IMR-90 (cell line): ENCODE measurements at regions not wholly inside any gene's neighbourhood (a gene's known extent, or its start where the extent isn't known, plus 50 kb on each side); places are given as distances from the start of the nearest gene placed in this dataset.

ENCODE experiments used
- ATAC-seq: fragments of 200-7000 bp; cut with Tn5 transposase; 2 replicates; pipeline ENCODE4 v1.9.1; 2020; ENCODE audit warnings: low read depth, mild to moderate bottlenecking, moderate library complexity
- BruUV-seq: library from RNA; stranded (reverse); fragments of 400-500 nt; replicated peaks from 2 replicates; lab custom pipeline; 2021; lab: Mats Ljungman, UMichigan
- CTCF ChIA-PET: fragments of 300-600 bp; formaldehyde crosslinking; extraction: SDS; loops from one replicate; lab custom pipeline; 2021; ENCODE audit warnings: antibody characterized with exemption; lab: Yijun Ruan, JAX
- POLR2A ChIA-PET: fragments of 300-600 bp; sonication (Branson Sonifier 250); formaldehyde crosslinking; loops from one replicate; lab custom pipeline; 2022; ENCODE audit warnings: antibody characterized with exemption; ENCODE audit not compliant: unreplicated experiment; lab: Charles Lee
- DNase-seq: peaks from one replicate; pipeline ENCODE4 v3.0.0; 2013
- H2AFZ ChIP-seq: replicated peaks from 2 replicates; pipeline ENCODE3; 2013; ENCODE audit warnings: low read length, mild to moderate bottlenecking; ENCODE audit not compliant: poor library complexity
- H2AK5ac ChIP-seq: 2 replicates; pipeline ENCODE4 v1.6.1; 2013; ENCODE audit warnings: low read depth, low read length, inconsistent platforms
- H2AK9ac ChIP-seq: replicated peaks from 2 replicates; pipeline ENCODE3; 2013; ENCODE audit warnings: mild to moderate bottlenecking, low read depth, low read length, moderate library complexity; ENCODE audit not compliant: poor library complexity
- H2BK120ac ChIP-seq: 2 replicates; pipeline ENCODE4 v1.6.1; 2013; ENCODE audit warnings: low read depth, low read length, inconsistent platforms
- H2BK15ac ChIP-seq: 3 replicates; pipeline ENCODE4 v1.6.1; 2013; ENCODE audit warnings: low read depth, low read length, inconsistent platforms
- H2BK20ac ChIP-seq: 2 replicates; pipeline ENCODE4 v1.6.1; 2013; ENCODE audit warnings: low read depth, mild to moderate bottlenecking, inconsistent platforms, low read length, moderate library complexity
- H2BK5ac ChIP-seq: 2 replicates; pipeline ENCODE4 v1.6.1; 2013; ENCODE audit warnings: mild to moderate bottlenecking, low read depth, low read length, inconsistent platforms; ENCODE audit not compliant: poor library complexity, severe bottlenecking
- H3K14ac ChIP-seq: replicated peaks from 2 replicates; pipeline ENCODE4 v1.6.1; 2013; ENCODE audit warnings: low read depth, low read length, inconsistent platforms
- H3K18ac ChIP-seq: 2 replicates; pipeline ENCODE4 v1.6.1; 2013; ENCODE audit warnings: low read depth, low read length, control low read depth
- H3K23ac ChIP-seq: 2 replicates; pipeline ENCODE4 v1.6.1; 2013; ENCODE audit warnings: low read depth, low read length, inconsistent platforms
- H3K27ac ChIP-seq: 2 replicates; pipeline ENCODE4 v1.5.1; 2013; ENCODE audit warnings: mild to moderate bottlenecking, control low read depth, low read length; ENCODE audit not compliant: insufficient read depth
- H3K27me3 ChIP-seq: 2 replicates; pipeline ENCODE4 v1.6.1; 2013; ENCODE audit warnings: low read length; ENCODE audit not compliant: control insufficient read depth, insufficient read depth
- H3K36me3 ChIP-seq: 2 replicates; pipeline ENCODE4 v1.6.1; 2013; ENCODE audit warnings: low read length, mixed read lengths; ENCODE audit not compliant: control insufficient read depth, insufficient read depth
- H3K4ac ChIP-seq: 2 replicates; pipeline ENCODE4 v1.6.1; 2013; ENCODE audit warnings: low read depth, low read length, inconsistent platforms
- H3K4me1 ChIP-seq: 2 replicates; pipeline ENCODE4 v1.6.1; 2013; ENCODE audit warnings: low read length, mixed read lengths; ENCODE audit not compliant: control insufficient read depth, insufficient read depth
- H3K4me2 ChIP-seq: 2 replicates; pipeline ENCODE4 v1.6.1; 2013; ENCODE audit warnings: low read depth, mild to moderate bottlenecking, control low read depth, low read length, moderate library complexity
- H3K4me3 ChIP-seq: 2 replicates; pipeline ENCODE4 v1.5.1; 2013; ENCODE audit warnings: low read depth, mild to moderate bottlenecking, control low read depth, low read length, moderate library complexity; ENCODE audit not compliant: insufficient read depth
- H3K56ac ChIP-seq: 2 replicates; pipeline ENCODE4 v1.6.1; 2013; ENCODE audit warnings: low read length, inconsistent platforms; ENCODE audit not compliant: insufficient read depth; ENCODE audit errors: extremely low read depth
- H3K79me1 ChIP-seq, 2 experiments: 2 replicates each; pipeline ENCODE4 v1.6.1; 2013; ENCODE audit warnings: low read length in 2 of 2, inconsistent platforms in 1 of 2, low read depth in 1 of 2
- H3K9ac ChIP-seq: 2 replicates; pipeline ENCODE4 v1.6.1; 2013; ENCODE audit warnings: low read depth, low read length, control low read depth
- H3K9me1 ChIP-seq: 2 replicates; pipeline ENCODE4 v1.6.1; 2013; ENCODE audit warnings: low read length, inconsistent platforms; ENCODE audit not compliant: insufficient read depth
- H3K9me3 ChIP-seq: 2 replicates; pipeline ENCODE4 v1.6.1; 2013; ENCODE audit warnings: low read length; ENCODE audit not compliant: control insufficient read depth, insufficient read depth
- H4K20me1 ChIP-seq: 2 replicates; pipeline ENCODE4 v1.6.1; 2013; ENCODE audit warnings: low read length, inconsistent platforms; ENCODE audit not compliant: insufficient read depth
- H4K5ac ChIP-seq: 2 replicates; pipeline ENCODE4 v1.6.1; 2013; ENCODE audit warnings: mild to moderate bottlenecking, low read depth, low read length, control low read depth
- H4K8ac ChIP-seq, 2 experiments: 2 replicates each; pipeline ENCODE4 v1.6.1; 2013; ENCODE audit warnings: low read depth in 2 of 2, low read length in 2 of 2, control low read depth in 1 of 2, inconsistent platforms in 1 of 2
- H4K91ac ChIP-seq: 2 replicates; pipeline ENCODE4 v1.6.1; 2013; ENCODE audit warnings: low read depth, low read length, inconsistent platforms; ENCODE audit not compliant: insufficient read depth
- POLR2A ChIP-seq: IDR thresholded peaks from 2 replicates; pipeline ENCODE4 v1.6.1; 2012; ENCODE audit warnings: mild to moderate bottlenecking, low read depth, low read length
- WGBS, 2 experiments: methylation state at CpG; one replicate each; pipeline versions ENCODE4 v1.1.5 to v1.1.7; 2013; ENCODE audit warnings: missing lambda C conversion rate in 2 of 2; ENCODE audit not compliant: insufficient read length in 1 of 2; ENCODE audit errors: extremely low coverage in 2 of 2; 5-methylcytosine and 5-hydroxymethylcytosine counted together
- dilution Hi-C: fragments of 300-500 bp; cut with HindIII; formaldehyde crosslinking; loops from one replicate; pipeline ENCODE4 v1.14.3; 2018; ENCODE audit warnings: low sequenced_read_pairs; ENCODE audit not compliant: unreplicated experiment
- in situ Hi-C: fragments of 300-500 bp; cut with MboI; formaldehyde crosslinking; loops from 3 replicates; pipeline ENCODE4 v1.14.3; 2019; ENCODE audit warnings: low sequenced_read_pairs, inconsistent platforms, mixed read lengths
- intact Hi-C: fragments of 100-400 bp; cut with micrococcal nuclease; formaldehyde crosslinking; loops from 2 replicates; pipeline ENCODE4 v1.10.0; 2022
- TF ChIP-seq, protein P1 (sequence below): fragments of 150-350 bp; IDR thresholded peaks from 2 replicates; pipeline ENCODE4 v1.6.1; 2017; ENCODE audit warnings: mild to moderate bottlenecking, antibody characterized with exemption, low read length, low read depth

DNA sequence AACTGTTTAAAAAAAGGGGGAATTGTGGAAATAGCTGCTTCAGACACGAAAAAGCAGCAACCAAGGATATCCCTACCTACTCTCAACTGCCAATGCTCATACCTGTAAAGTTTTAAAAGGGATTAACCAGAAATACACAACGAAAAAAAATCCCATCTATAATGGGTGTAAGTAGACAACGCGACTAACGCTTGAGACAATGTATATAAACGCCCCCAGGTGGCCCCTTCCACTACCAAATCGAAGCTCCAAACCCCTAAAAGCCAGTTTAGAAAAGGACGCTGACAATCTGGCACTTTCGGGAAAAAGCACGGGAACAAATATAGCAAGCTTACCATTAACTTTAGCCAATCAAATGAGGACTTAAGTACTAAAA, 94.5 kb upstream of the BTN3A2 start:
- no peak overlapping the region for H3K4ac ChIP-seq

More for the DNA sequence above, 94.5 kb upstream of the BTN3A2 start:
- intact Hi-C loops (no loop called here), dilution Hi-C loops (no loop called here), in situ Hi-C loops (no loop called here)
- H3K56ac ChIP-seq = no peak overlapping the region; the same call in 1 of the 2 replicates
- no CpG with 5 or more reads among the region's 10 CpGs for WGBS, 2 experiments
- peak; percentile 55; the same call in 1 of the 2 replicates for TF ChIP-seq POLR2A
- TF ChIP-seq, protein P1, sequence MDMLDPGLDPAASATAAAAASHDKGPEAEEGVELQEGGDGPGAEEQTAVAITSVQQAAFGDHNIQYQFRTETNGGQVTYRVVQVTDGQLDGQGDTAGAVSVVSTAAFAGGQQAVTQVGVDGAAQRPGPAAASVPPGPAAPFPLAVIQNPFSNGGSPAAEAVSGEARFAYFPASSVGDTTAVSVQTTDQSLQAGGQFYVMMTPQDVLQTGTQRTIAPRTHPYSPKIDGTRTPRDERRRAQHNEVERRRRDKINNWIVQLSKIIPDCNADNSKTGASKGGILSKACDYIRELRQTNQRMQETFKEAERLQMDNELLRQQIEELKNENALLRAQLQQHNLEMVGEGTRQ = no peak
- H3K4me3 ChIP-seq = peak overlapping the region; percentile 68
- H3K36me3 ChIP-seq = no peaks in the 10 kb centered on the region
- H3K4me1 ChIP-seq = peaks cover 4% of the 10 kb centered on the region
- H3K4me2 ChIP-seq = peak overlapping the region; percentile 99
- H3K18ac ChIP-seq = no peak overlapping the region
- no peaks in the 10 kb centered on the region for H3K79me1 ChIP-seq
- no peak overlapping the region for H2BK120ac ChIP-seq
- CTCF ChIA-PET = interaction anchor here (0.8 to 2.1 kb wide), 3 partner anchors 9 to 52 kb away, joined by 3 to 9 read pairs (median 4); a partner anchor contains a TSS
- no peak overlapping the region for H3K27ac ChIP-seq
- no TSS peak for BruUV-seq
- peak overlapping the region; percentile 78; the same call in 1 of the 2 replicates for H3K9ac ChIP-seq
- POLR2A ChIA-PET = interaction anchor here (1.4 to 2.1 kb wide), 3 partner anchors 20 to 146 kb away, joined by 3 to 9 read pairs (median 6); a partner anchor contains a TSS
- H4K20me1 ChIP-seq = peaks cover 3% of the 10 kb centered on the region; the same call in 1 of the 2 replicates
- no peak overlapping the region for H2AK9ac ChIP-seq
- H3K14ac ChIP-seq = no peak overlapping the region
- H4K5ac ChIP-seq = no peak overlapping the region
- no peaks in the 10 kb centered on the region for H3K27me3 ChIP-seq
- H2BK15ac ChIP-seq = no peak overlapping the region
- no peak overlapping the region for H2BK20ac ChIP-seq
- no peak overlapping the region for H2AK5ac ChIP-seq
- H2AFZ ChIP-seq = no peak overlapping the region
- H4K91ac ChIP-seq = no peak overlapping the region
- no peak overlapping the region for H2BK5ac ChIP-seq
- peak overlapping the region; percentile 9; the same call in 1 of the 2 replicates for H3K23ac ChIP-seq
- no peaks in the 10 kb centered on the region for H3K9me1 ChIP-seq
- no peak overlapping the region for H4K8ac ChIP-seq
- no peak for DNase-seq
- no peaks in the 10 kb centered on the region for H3K9me3 ChIP-seq
- ATAC-seq = no peak
